IMR-90 (cell line): ENCODE measurements at regions not wholly inside any gene's neighbourhood (a gene's known extent, or its start where the extent isn't known, plus 50 kb on each side); places are given as distances from the start of the nearest gene placed in this dataset.
A peak's percentile ranks its signal among the peaks of the same experiment; 100 is the strongest.

ENCODE experiments used
- ATAC-seq: fragments of 200-7000 bp; cut with Tn5 transposase; 2 replicates; pipeline ENCODE4 v1.9.1; 2020; ENCODE audit warnings: low read depth, mild to moderate bottlenecking, moderate library complexity
- BruUV-seq: library from RNA; stranded (reverse); fragments of 400-500 nt; replicated peaks from 2 replicates; lab custom pipeline; 2021; lab: Mats Ljungman, UMichigan
- CTCF ChIA-PET: fragments of 300-600 bp; formaldehyde crosslinking; extraction: SDS; loops from one replicate; lab custom pipeline; 2021; ENCODE audit warnings: antibody characterized with exemption; lab: Yijun Ruan, JAX
- POLR2A ChIA-PET: fragments of 300-600 bp; sonication (Branson Sonifier 250); formaldehyde crosslinking; loops from one replicate; lab custom pipeline; 2022; ENCODE audit warnings: antibody characterized with exemption; ENCODE audit not compliant: unreplicated experiment; lab: Charles Lee
- DNase-seq: peaks from one replicate; pipeline ENCODE4 v3.0.0; 2013
- H2AFZ ChIP-seq: replicated peaks from 2 replicates; pipeline ENCODE3; 2013; ENCODE audit warnings: low read length, mild to moderate bottlenecking; ENCODE audit not compliant: poor library complexity
- H2AK5ac ChIP-seq: 2 replicates; pipeline ENCODE4 v1.6.1; 2013; ENCODE audit warnings: low read depth, low read length, inconsistent platforms
- H2AK9ac ChIP-seq: replicated peaks from 2 replicates; pipeline ENCODE3; 2013; ENCODE audit warnings: mild to moderate bottlenecking, low read depth, low read length, moderate library complexity; ENCODE audit not compliant: poor library complexity
- H2BK120ac ChIP-seq: 2 replicates; pipeline ENCODE4 v1.6.1; 2013; ENCODE audit warnings: low read depth, low read length, inconsistent platforms
- H2BK15ac ChIP-seq: 3 replicates; pipeline ENCODE4 v1.6.1; 2013; ENCODE audit warnings: low read depth, low read length, inconsistent platforms
- H2BK20ac ChIP-seq: 2 replicates; pipeline ENCODE4 v1.6.1; 2013; ENCODE audit warnings: low read depth, mild to moderate bottlenecking, inconsistent platforms, low read length, moderate library complexity
- H2BK5ac ChIP-seq: 2 replicates; pipeline ENCODE4 v1.6.1; 2013; ENCODE audit warnings: mild to moderate bottlenecking, low read depth, low read length, inconsistent platforms; ENCODE audit not compliant: poor library complexity, severe bottlenecking
- H3K14ac ChIP-seq: replicated peaks from 2 replicates; pipeline ENCODE4 v1.6.1; 2013; ENCODE audit warnings: low read depth, low read length, inconsistent platforms
- H3K18ac ChIP-seq: 2 replicates; pipeline ENCODE4 v1.6.1; 2013; ENCODE audit warnings: low read depth, low read length, control low read depth
- H3K23ac ChIP-seq: 2 replicates; pipeline ENCODE4 v1.6.1; 2013; ENCODE audit warnings: low read depth, low read length, inconsistent platforms
- H3K27ac ChIP-seq: 2 replicates; pipeline ENCODE4 v1.5.1; 2013; ENCODE audit warnings: mild to moderate bottlenecking, control low read depth, low read length; ENCODE audit not compliant: insufficient read depth
- H3K27me3 ChIP-seq: 2 replicates; pipeline ENCODE4 v1.6.1; 2013; ENCODE audit warnings: low read length; ENCODE audit not compliant: control insufficient read depth, insufficient read depth
- H3K36me3 ChIP-seq: 2 replicates; pipeline ENCODE4 v1.6.1; 2013; ENCODE audit warnings: low read length, mixed read lengths; ENCODE audit not compliant: control insufficient read depth, insufficient read depth
- H3K4ac ChIP-seq: 2 replicates; pipeline ENCODE4 v1.6.1; 2013; ENCODE audit warnings: low read depth, low read length, inconsistent platforms
- H3K4me1 ChIP-seq: 2 replicates; pipeline ENCODE4 v1.6.1; 2013; ENCODE audit warnings: low read length, mixed read lengths; ENCODE audit not compliant: control insufficient read depth, insufficient read depth
- H3K4me2 ChIP-seq: 2 replicates; pipeline ENCODE4 v1.6.1; 2013; ENCODE audit warnings: low read depth, mild to moderate bottlenecking, control low read depth, low read length, moderate library complexity
- H3K4me3 ChIP-seq: 2 replicates; pipeline ENCODE4 v1.5.1; 2013; ENCODE audit warnings: low read depth, mild to moderate bottlenecking, control low read depth, low read length, moderate library complexity; ENCODE audit not compliant: insufficient read depth
- H3K56ac ChIP-seq: 2 replicates; pipeline ENCODE4 v1.6.1; 2013; ENCODE audit warnings: low read length, inconsistent platforms; ENCODE audit not compliant: insufficient read depth; ENCODE audit errors: extremely low read depth
- H3K79me1 ChIP-seq, 2 experiments: 2 replicates each; pipeline ENCODE4 v1.6.1; 2013; ENCODE audit warnings: low read length in 2 of 2, inconsistent platforms in 1 of 2, low read depth in 1 of 2
- H3K9ac ChIP-seq: 2 replicates; pipeline ENCODE4 v1.6.1; 2013; ENCODE audit warnings: low read depth, low read length, control low read depth
- H3K9me1 ChIP-seq: 2 replicates; pipeline ENCODE4 v1.6.1; 2013; ENCODE audit warnings: low read length, inconsistent platforms; ENCODE audit not compliant: insufficient read depth
- H3K9me3 ChIP-seq: 2 replicates; pipeline ENCODE4 v1.6.1; 2013; ENCODE audit warnings: low read length; ENCODE audit not compliant: control insufficient read depth, insufficient read depth
- H4K20me1 ChIP-seq: 2 replicates; pipeline ENCODE4 v1.6.1; 2013; ENCODE audit warnings: low read length, inconsistent platforms; ENCODE audit not compliant: insufficient read depth
- H4K5ac ChIP-seq: 2 replicates; pipeline ENCODE4 v1.6.1; 2013; ENCODE audit warnings: mild to moderate bottlenecking, low read depth, low read length, control low read depth
- H4K8ac ChIP-seq, 2 experiments: 2 replicates each; pipeline ENCODE4 v1.6.1; 2013; ENCODE audit warnings: low read depth in 2 of 2, low read length in 2 of 2, control low read depth in 1 of 2, inconsistent platforms in 1 of 2
- H4K91ac ChIP-seq: 2 replicates; pipeline ENCODE4 v1.6.1; 2013; ENCODE audit warnings: low read depth, low read length, inconsistent platforms; ENCODE audit not compliant: insufficient read depth
- BHLHE40 ChIP-seq: fragments of 150-350 bp; IDR thresholded peaks from 2 replicates; pipeline ENCODE4 v1.6.1; 2016; ENCODE audit warnings: mild to moderate bottlenecking, low read depth, low read length
- CHD1 ChIP-seq: IDR thresholded peaks from 2 replicates; pipeline ENCODE4 v1.6.1; 2012; ENCODE audit warnings: low read depth, low read length, improper control_type of control experiment
- FOS ChIP-seq: fragments of 150-350 bp; IDR thresholded peaks from 2 replicates; pipeline ENCODE4 v1.6.1; 2016; ENCODE audit warnings: low read depth, low read length
- MAFK ChIP-seq: IDR thresholded peaks from 2 replicates; pipeline ENCODE4 v1.6.1; 2012; ENCODE audit warnings: low read depth, low read length, improper control_type of control experiment
- MAZ ChIP-seq: IDR thresholded peaks from 2 replicates; pipeline ENCODE4 v1.6.1; 2012; ENCODE audit warnings: low read depth, mild to moderate bottlenecking, low read length, improper control_type of control experiment, moderate library complexity, borderline replicate concordance
- MXI1 ChIP-seq: IDR thresholded peaks from 2 replicates; pipeline ENCODE4 v1.6.1; 2012; ENCODE audit warnings: low read depth, mild to moderate bottlenecking, low read length, moderate library complexity, borderline replicate concordance
- NFE2L2 ChIP-seq: fragments of 150-350 bp; IDR thresholded peaks from 2 replicates; pipeline ENCODE4 v1.6.1; 2016; ENCODE audit warnings: low read depth, mild to moderate bottlenecking, low read length
- POLR2A ChIP-seq: IDR thresholded peaks from 2 replicates; pipeline ENCODE4 v1.6.1; 2012; ENCODE audit warnings: mild to moderate bottlenecking, low read depth, low read length
- RAD21 ChIP-seq: IDR thresholded peaks from 2 replicates; pipeline ENCODE4 v1.6.1; 2012; ENCODE audit warnings: low read length, improper control_type of control experiment
- RCOR1 ChIP-seq: IDR thresholded peaks from 2 replicates; pipeline ENCODE4 v1.6.1; 2012; ENCODE audit warnings: mild to moderate bottlenecking, low read length, improper control_type of control experiment; ENCODE audit not compliant: insufficient replicate concordance
- SMC3 ChIP-seq: fragments of 150-350 bp; IDR thresholded peaks from 2 replicates; pipeline ENCODE4 v1.6.1; 2016; ENCODE audit warnings: low read depth, mild to moderate bottlenecking, antibody characterized with exemption, low read length, moderate library complexity
- WGBS, 2 experiments: methylation state at CpG; one replicate each; pipeline versions ENCODE4 v1.1.5 to v1.1.7; 2013; ENCODE audit warnings: missing lambda C conversion rate in 2 of 2; ENCODE audit not compliant: insufficient read length in 1 of 2; ENCODE audit errors: extremely low coverage in 2 of 2; 5-methylcytosine and 5-hydroxymethylcytosine counted together
- dilution Hi-C: fragments of 300-500 bp; cut with HindIII; formaldehyde crosslinking; loops from one replicate; pipeline ENCODE4 v1.14.3; 2018; ENCODE audit warnings: low sequenced_read_pairs; ENCODE audit not compliant: unreplicated experiment
- in situ Hi-C: fragments of 300-500 bp; cut with MboI; formaldehyde crosslinking; loops from 3 replicates; pipeline ENCODE4 v1.14.3; 2019; ENCODE audit warnings: low sequenced_read_pairs, inconsistent platforms, mixed read lengths
- intact Hi-C: fragments of 100-400 bp; cut with micrococcal nuclease; formaldehyde crosslinking; loops from 2 replicates; pipeline ENCODE4 v1.10.0; 2022
- TF ChIP-seq, protein P1 (sequence below): conservative IDR thresholded peaks from 2 replicates; pipeline ENCODE4 v1.5.1; 2012; ENCODE audit warnings: mild to moderate bottlenecking, low read depth, low read length, improper control_type of control experiment

GRCh38 chr1:221098471-221099405, 219.5 kb downstream of the HLX start (continued):
- TF ChIP-seq FOS = no peak

- Histone ChIP-seq H3K9ac (no peak overlapping the region), H3K79me1 (no peaks in the 10 kb centered on the region), H3K4me3 (no peak overlapping the region), H4K91ac (peak overlapping the region; percentile 44; the same call in 1 of the 2 replicates), H4K5ac (peak overlapping the region; percentile 55; the same call in 1 of the 2 replicates), H3K4me2 (no peak overlapping the region), H3K9me1 (peaks cover 3% of the 10 kb centered on the region), H2BK20ac (peak overlapping the region; percentile 71), H3K4me1 (peaks cover 9% of the 10 kb centered on the region), H3K14ac (0 out of 2 replicates have a peak overlapping the region, but pooled peaks have one; percentile 44), H4K8ac (peak overlapping the region in 1 of 2 experiments; percentile 15; a peak in 2 of 4 replicates), H2BK5ac (peak overlapping the region; percentile 49), H4K20me1 (no peaks in the 10 kb centered on the region), H3K9me3 (peaks cover 6% of the 10 kb centered on the region; the same call in 1 of the 2 replicates), H2AK5ac (peak overlapping the region; percentile 82), H2AK9ac (peak overlapping the region; percentile 38), H3K56ac (no peak overlapping the region), H3K36me3 (no peaks in the 10 kb centered on the region), H2BK15ac (peak overlapping the region; percentile 72; the same call in 1 of the 3 replicates), H3K27me3 (no peaks in the 10 kb centered on the region), H3K23ac (no peak overlapping the region), H3K27ac (no peak overlapping the region), H2BK120ac (peak overlapping the region; percentile 58), H2AFZ (peak overlapping the region; percentile 18), H3K18ac (peak overlapping the region; percentile 70), H3K4ac (peak overlapping the region; percentile 46)
- dilution Hi-C loops (no loop called here), intact Hi-C loops (loop anchor here (2.0 kb wide), 1 partner anchor 217 kb away; no protein-coding TSS in a partner anchor), in situ Hi-C loops (loop anchor here (10.0 kb wide), 1 partner anchor 215 kb away; no protein-coding TSS in a partner anchor)
- whole genome bisulfite sequencing, 2 experiments = 80% methylated on average over 1 of the region's 12 CpGs; no CpG with 5 or more reads in 1 of the 2 experiments
- no peak for ATAC-seq
- BruUV-seq = no TSS peak
- POLR2A ChIA-PET = no interaction called here
- CTCF ChIA-PET = no interaction called here
- DNase-seq = no peak
- TF ChIP-seq CHD1 = no peak
- no peak for TF ChIP-seq POLR2A
- TF ChIP-seq RAD21 = no peak
- no peak for TF ChIP-seq BHLHE40
- no peak for TF ChIP-seq MAZ
- TF ChIP-seq, protein P1, sequence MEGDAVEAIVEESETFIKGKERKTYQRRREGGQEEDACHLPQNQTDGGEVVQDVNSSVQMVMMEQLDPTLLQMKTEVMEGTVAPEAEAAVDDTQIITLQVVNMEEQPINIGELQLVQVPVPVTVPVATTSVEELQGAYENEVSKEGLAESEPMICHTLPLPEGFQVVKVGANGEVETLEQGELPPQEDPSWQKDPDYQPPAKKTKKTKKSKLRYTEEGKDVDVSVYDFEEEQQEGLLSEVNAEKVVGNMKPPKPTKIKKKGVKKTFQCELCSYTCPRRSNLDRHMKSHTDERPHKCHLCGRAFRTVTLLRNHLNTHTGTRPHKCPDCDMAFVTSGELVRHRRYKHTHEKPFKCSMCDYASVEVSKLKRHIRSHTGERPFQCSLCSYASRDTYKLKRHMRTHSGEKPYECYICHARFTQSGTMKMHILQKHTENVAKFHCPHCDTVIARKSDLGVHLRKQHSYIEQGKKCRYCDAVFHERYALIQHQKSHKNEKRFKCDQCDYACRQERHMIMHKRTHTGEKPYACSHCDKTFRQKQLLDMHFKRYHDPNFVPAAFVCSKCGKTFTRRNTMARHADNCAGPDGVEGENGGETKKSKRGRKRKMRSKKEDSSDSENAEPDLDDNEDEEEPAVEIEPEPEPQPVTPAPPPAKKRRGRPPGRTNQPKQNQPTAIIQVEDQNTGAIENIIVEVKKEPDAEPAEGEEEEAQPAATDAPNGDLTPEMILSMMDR = no peak
- no peak for TF ChIP-seq NFE2L2
- TF ChIP-seq FOS = no peak
- TF ChIP-seq RCOR1 = no peak
- TF ChIP-seq MXI1 = no peak
- no peak for TF ChIP-seq SMC3
- TF ChIP-seq MAFK = no peak
These were observed 220.7 kb downstream of the HLX start for GRCh38 chr1:221099747-221100595.
